ENCODE measurements at regions not wholly inside any gene's neighbourhood (a gene's known extent, or its start where the extent isn't known, plus 50 kb on each side); places are given as distances from the start of the nearest gene placed in this dataset.

- TF ChIP-seq POLR2A (IDR thresholded peaks at IDR 0.05; ENCODE audit: low read depth, low read length) (no peak), POLR2AphosphoS5 (IDR thresholded peaks at IDR 0.05; ENCODE audit: low read depth, low read length) (no peak), TAF1 (IDR thresholded peaks at IDR 0.05; ENCODE audit: borderline replicate concordance, low read depth, low read length) (no peak)
Observed at GRCh38 chrX:65846974-65847373, 179.5 kb downstream of the MSN start.

All from GM12892 (cell line).